ENCODE measurements at regions not wholly inside any gene's neighbourhood (a gene's known extent, or its start where the extent isn't known, plus 50 kb on each side); places are given as distances from the start of the nearest gene placed in this dataset.

DNA sequence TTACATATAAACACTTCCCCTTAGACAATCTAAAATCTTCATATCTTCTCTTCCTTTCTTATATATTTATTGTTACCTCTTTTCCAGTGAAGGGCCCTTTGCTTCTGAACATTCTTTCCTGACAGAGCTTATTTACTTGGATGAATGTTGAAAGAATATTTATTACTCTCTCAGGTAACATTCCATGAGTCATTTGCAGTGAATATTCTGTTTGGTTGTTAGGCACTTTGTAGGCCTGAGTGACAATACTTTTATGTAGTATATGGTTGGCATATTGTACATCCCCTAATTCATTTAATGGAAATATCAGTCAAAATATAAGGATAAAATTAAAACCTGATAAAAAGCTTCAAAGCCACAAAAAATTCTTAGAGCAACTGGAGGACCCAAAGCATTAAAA is 260.9 kb upstream of the KCNMB2 start:
- TF ChIP-seq, protein P1, sequence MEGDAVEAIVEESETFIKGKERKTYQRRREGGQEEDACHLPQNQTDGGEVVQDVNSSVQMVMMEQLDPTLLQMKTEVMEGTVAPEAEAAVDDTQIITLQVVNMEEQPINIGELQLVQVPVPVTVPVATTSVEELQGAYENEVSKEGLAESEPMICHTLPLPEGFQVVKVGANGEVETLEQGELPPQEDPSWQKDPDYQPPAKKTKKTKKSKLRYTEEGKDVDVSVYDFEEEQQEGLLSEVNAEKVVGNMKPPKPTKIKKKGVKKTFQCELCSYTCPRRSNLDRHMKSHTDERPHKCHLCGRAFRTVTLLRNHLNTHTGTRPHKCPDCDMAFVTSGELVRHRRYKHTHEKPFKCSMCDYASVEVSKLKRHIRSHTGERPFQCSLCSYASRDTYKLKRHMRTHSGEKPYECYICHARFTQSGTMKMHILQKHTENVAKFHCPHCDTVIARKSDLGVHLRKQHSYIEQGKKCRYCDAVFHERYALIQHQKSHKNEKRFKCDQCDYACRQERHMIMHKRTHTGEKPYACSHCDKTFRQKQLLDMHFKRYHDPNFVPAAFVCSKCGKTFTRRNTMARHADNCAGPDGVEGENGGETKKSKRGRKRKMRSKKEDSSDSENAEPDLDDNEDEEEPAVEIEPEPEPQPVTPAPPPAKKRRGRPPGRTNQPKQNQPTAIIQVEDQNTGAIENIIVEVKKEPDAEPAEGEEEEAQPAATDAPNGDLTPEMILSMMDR (IDR thresholded peaks at IDR 0.05 in 4 of 5, conservative IDR thresholded peaks at IDR 0.05 in 1 of 5): no peak
- TF ChIP-seq POLR2A (IDR thresholded peaks at IDR 0.05): no peak
